Chondrocyte (in vitro differentiated cells): ENCODE measurements at regions not wholly inside any gene's neighbourhood (a gene's known extent, or its start where the extent isn't known, plus 50 kb on each side); places are given as distances from the start of the nearest gene placed in this dataset.
"Not testable (repeated sequence)": the region's sequence is repeated elsewhere in the genome, so short reads cannot be mapped to it uniquely, and the experiment has no call there.

Experiments
- DNase-seq: peaks from one replicate; pipeline ENCODE4 v3.0.0; 2021; ENCODE audit warnings: mixed read lengths, low spot score
- H3K27ac Mint-ChIP-seq: one replicate; pipeline ENCODE4 v1.8.0; 2021; ENCODE audit warnings: mild to moderate bottlenecking, moderate library complexity, mixed read lengths; ENCODE audit not compliant: unreplicated experiment
- H3K27me3 Mint-ChIP-seq: 2 replicates; pipeline ENCODE4 v1.8.0; 2021; ENCODE audit warnings: low read depth, mixed read lengths
- H3K36me3 Mint-ChIP-seq: 2 replicates; pipeline ENCODE4 v1.8.0; 2021; ENCODE audit warnings: low read depth, mixed read lengths
- H3K4me1 Mint-ChIP-seq: 2 replicates; pipeline ENCODE4 v1.8.0; 2021; ENCODE audit warnings: low read depth, mild to moderate bottlenecking, mixed read lengths
- H3K4me3 Mint-ChIP-seq: one replicate; pipeline ENCODE4 v1.8.0; 2021; ENCODE audit warnings: mild to moderate bottlenecking, moderate library complexity, mixed read lengths; ENCODE audit not compliant: unreplicated experiment
- H3K9me3 Mint-ChIP-seq: 2 replicates; pipeline ENCODE4 v1.8.0; 2021; ENCODE audit warnings: low read depth, mixed read lengths
- TF ChIP-seq, protein P1 (sequence below): fragments of 200-600 bp; sonication (generic); IDR thresholded peaks from 2 replicates; pipeline ENCODE4 v1.5.0; 2021; ENCODE audit warnings: antibody characterized with exemption, mild to moderate bottlenecking, moderate library complexity

DNA sequence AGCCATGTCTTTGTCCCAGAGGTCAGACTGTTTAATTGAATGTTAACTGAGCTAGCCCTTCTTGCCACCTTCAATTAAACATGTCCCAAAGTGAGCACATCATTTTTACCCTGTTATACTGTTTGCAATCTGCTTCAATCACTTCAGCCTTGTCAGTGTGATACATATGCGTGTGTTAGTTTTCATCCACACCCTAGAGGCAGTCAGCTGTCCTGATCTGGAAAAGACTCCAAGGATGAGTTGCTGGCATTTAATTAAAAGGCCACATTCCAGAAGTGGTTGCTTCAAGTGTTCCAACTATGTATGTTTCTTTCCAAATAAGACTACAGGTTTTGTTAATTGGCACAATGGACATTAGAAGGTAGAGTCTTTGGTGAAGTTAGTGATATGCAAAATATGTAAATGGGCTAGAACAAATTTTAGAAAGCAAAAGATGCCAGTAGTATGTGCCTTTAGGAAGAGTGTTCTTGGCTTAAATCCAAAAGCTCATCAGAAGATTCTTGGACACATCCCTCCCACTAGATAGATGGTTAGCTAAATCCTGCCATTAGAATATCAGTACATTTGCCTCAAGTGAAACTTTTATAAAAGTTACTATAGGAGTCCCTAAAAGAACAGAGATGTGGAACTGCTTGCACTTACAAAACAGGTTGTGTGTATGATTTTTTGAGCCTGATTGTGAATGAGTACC, 79.5 kb upstream of the SLIT2 start:
- H3K27me3 Mint-ChIP-seq = peaks cover 2% of the 10 kb centered on the region
- H3K36me3 Mint-ChIP-seq = peaks cover 1% of the 10 kb centered on the region
- no peaks in the 10 kb centered on the region for H3K4me1 Mint-ChIP-seq
- H3K4me3 Mint-ChIP-seq = no peak overlapping the region
- peaks cover 11% of the 10 kb centered on the region for H3K9me3 Mint-ChIP-seq
- no peak overlapping the region for H3K27ac Mint-ChIP-seq
- no peak for DNase-seq
- TF ChIP-seq, protein P1, sequence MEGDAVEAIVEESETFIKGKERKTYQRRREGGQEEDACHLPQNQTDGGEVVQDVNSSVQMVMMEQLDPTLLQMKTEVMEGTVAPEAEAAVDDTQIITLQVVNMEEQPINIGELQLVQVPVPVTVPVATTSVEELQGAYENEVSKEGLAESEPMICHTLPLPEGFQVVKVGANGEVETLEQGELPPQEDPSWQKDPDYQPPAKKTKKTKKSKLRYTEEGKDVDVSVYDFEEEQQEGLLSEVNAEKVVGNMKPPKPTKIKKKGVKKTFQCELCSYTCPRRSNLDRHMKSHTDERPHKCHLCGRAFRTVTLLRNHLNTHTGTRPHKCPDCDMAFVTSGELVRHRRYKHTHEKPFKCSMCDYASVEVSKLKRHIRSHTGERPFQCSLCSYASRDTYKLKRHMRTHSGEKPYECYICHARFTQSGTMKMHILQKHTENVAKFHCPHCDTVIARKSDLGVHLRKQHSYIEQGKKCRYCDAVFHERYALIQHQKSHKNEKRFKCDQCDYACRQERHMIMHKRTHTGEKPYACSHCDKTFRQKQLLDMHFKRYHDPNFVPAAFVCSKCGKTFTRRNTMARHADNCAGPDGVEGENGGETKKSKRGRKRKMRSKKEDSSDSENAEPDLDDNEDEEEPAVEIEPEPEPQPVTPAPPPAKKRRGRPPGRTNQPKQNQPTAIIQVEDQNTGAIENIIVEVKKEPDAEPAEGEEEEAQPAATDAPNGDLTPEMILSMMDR = no peak

DNA sequence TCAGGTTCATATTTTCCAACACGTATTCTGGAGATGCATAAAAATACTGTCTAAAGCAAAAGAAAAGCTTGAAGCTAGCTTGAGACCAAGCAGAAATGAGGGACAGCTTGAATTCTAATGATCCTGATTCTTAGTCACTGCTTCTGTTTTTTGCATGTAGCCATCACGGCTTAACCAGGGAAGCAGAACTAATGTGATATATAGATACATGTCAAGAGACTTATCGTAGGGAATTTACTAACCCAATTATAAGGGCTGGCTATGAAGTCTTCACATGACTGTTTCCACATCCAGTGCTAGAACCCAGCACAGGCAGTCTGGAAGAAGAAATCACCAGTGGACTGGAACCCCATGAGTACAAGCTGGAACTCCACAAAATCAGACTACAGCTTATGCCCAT, 85.2 kb upstream of the SLIT2 start:
- Mint-ChIP-seq H3K27me3 (peaks cover 8% of the 10 kb centered on the region), H3K9me3 (peaks cover 3% of the 10 kb centered on the region), H3K27ac (no peak overlapping the region), H3K4me3 (no peak overlapping the region), H3K36me3 (peaks cover 1% of the 10 kb centered on the region), H3K4me1 (no peaks in the 10 kb centered on the region)
- DNase-seq = no peak
- TF ChIP-seq, protein P1 = no peak

DNA sequence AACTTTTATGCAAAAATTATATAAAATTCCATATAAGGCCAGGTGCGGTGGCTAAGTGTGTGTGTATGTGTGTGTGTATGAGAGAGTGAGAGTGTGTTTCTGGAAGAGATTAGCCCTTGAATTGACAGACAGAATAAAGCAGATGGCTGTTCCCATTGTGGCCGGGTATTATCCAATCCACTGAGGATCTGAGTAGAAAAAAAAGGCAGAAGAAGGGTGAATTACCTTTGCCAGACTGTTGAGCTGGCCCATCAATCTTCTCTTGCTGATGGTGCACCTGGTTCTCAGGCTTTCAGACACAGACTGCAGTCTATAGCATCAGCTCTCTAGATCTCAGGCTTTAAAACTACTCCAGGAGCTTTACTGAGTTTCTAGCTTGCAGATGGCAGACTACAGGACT, 92.2 kb upstream of the SLIT2 start:
- no peak for DNase-seq
- Mint-ChIP-seq H3K27me3 (peaks cover 12% of the 10 kb centered on the region), H3K4me3 (no peak overlapping the region), H3K9me3 (peaks cover 7% of the 10 kb centered on the region), H3K36me3 (no peaks in the 10 kb centered on the region), H3K27ac (no peak overlapping the region), H3K4me1 (no peaks in the 10 kb centered on the region)
- TF ChIP-seq, protein P1 = no peak

DNA sequence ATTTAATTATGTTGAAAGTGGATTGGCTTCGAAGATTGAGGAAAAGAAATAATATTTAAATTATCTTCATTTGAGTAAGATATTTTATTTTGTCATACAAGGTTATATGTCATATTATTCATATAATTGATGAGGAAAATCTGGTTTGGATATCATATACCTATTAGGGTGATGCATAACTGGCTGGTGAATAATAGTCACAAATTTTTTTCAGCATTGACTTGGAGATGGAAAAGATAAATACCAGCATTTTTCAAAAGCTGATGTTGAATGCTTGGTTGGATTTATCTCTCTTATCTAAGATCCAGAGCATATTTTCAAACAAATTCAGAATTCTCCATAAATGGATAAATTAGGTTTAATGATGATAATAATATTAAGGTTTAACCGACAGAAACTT, 93.5 kb upstream of the SLIT2 start:
- Mint-ChIP-seq H3K4me1 (no peaks in the 10 kb centered on the region), H3K36me3 (no peaks in the 10 kb centered on the region), H3K4me3 (no peak overlapping the region), H3K27ac (no peak overlapping the region), H3K27me3 (peaks cover 10% of the 10 kb centered on the region), H3K9me3 (peaks cover 7% of the 10 kb centered on the region)
- DNase-seq = no peak
- TF ChIP-seq, protein P1 = no peak

DNA sequence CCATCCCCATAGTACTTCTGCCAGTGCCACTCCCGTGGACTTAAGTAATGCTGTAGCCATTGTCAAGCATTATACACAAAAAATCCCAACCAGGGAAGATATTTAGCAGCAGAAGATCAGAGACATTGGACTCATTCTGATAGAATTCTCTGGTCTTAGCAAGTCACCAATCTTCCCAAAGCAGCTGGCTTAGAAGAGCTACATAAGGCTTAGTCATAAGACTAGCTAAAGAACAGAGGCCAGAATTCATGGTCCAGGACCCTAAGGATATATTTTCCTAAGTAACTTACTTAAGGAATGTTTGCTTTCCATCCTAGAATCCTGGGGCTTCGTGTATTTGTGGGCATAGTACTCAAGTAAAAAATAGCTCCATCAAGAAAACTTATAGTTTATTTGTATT, 100.3 kb upstream of the SLIT2 start:
- peaks cover 10% of the 10 kb centered on the region for H3K27me3 Mint-ChIP-seq

DNA sequence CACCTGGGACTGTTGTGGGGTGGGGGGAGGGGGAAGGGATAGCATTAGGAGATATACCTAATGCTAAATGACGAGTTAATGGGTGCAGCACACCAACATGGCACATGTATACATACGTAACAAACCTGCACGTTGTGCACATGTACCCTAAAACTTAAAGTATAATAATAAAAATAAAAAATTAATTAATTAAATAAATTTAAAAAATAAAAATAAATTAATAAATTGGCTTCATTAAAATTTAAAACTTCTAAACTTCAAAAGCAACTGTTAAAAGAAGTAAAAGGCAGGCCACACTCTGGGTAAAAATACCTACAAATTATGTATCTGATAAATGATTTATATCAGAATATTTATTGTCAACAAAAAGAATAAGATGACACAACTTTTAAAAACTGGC, 102.6 kb upstream of the SLIT2 start:
- H3K4me3 Mint-ChIP-seq, H3K27ac Mint-ChIP-seq, DNase-seq, H3K36me3 Mint-ChIP-seq, H3K27me3 Mint-ChIP-seq, H3K4me1 Mint-ChIP-seq: not testable (repeated sequence)
- peaks cover 15% of the 10 kb centered on the region for H3K9me3 Mint-ChIP-seq

More for the DNA sequence above, 100.3 kb upstream of the SLIT2 start:
- no peaks in the 10 kb centered on the region for H3K4me1 Mint-ChIP-seq
- no peaks in the 10 kb centered on the region for H3K9me3 Mint-ChIP-seq
- TF ChIP-seq, protein P1 = no peak
- DNase-seq = no peak
- no peak overlapping the region for H3K27ac Mint-ChIP-seq
- no peaks in the 10 kb centered on the region for H3K36me3 Mint-ChIP-seq
- no peak overlapping the region for H3K4me3 Mint-ChIP-seq
